DOHH2 (cell line): ENCODE measurements at regions not wholly inside any gene's neighbourhood (a gene's known extent, or its start where the extent isn't known, plus 50 kb on each side); places are given as distances from the start of the nearest gene placed in this dataset.

ENCODE experiments used
- CTCF ChIP-seq: fragments of 200-600 bp; sonication (generic); IDR thresholded peaks from one replicate; pipeline ENCODE4 v1.5.1; 2014; ENCODE audit warnings: antibody characterized with exemption, mild to moderate bottlenecking, low read depth, low read length; ENCODE audit not compliant: poor library complexity, severe bottlenecking
- EZH2phosphoT487 ChIP-seq: fragments of 200-600 bp; sonication (generic); IDR thresholded peaks from 2 replicates; pipeline ENCODE4 v1.6.1; 2017; ENCODE audit warnings: borderline replicate concordance, mild to moderate bottlenecking, antibody characterized with exemption, low read length, moderate library complexity, mixed read lengths

DNA sequence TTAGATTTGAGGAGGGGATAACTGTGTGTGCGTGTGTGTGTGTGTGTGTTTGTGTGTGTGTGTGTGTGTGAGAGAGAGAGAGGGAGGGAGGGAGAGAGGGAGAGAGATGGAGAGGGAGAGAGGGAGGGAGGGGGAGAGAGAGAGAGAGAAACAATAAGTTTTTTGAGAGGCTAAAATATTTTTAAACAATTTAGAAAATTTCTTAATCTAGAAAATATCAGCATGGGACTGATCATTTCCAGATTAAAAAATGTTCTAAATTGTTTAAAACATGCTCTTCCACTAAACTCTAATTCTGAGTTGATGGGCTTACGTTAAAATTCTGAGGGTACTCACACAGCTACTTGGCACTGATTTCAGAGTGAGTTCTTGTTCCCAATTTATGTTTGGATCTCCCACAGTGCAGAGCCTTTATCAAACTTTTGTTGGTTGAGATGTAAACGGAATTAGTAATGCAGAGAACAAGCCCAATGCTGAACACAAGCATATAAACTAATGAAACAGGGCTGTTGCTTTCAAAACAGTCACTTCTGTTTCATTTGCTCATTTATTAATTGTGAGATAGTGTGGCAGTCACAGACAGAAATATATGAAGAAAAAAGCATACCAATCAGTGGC, 73.4 kb upstream of the RGS2 start:
- TF ChIP-seq CTCF: no peak
- TF ChIP-seq EZH2phosphoT487: no peak
